ENCODE measurements at regions not wholly inside any gene's neighbourhood (a gene's known extent, or its start where the extent isn't known, plus 50 kb on each side); places are given as distances from the start of the nearest gene placed in this dataset.

GRCh38 chr15:68877626-68878025 is 52.7 kb upstream of the SPESP1 start:
- TF ChIP-seq CTCF (IDR thresholded peaks at IDR 0.05; ENCODE audit: poor library complexity), result no peak
- TF ChIP-seq EZH2phosphoT487 (IDR thresholded peaks at IDR 0.05; ENCODE audit: low read depth, severe bottlenecking, unreplicated experiment), result no peak

Data from hepatocyte (in vitro differentiated cells).